Liver (tissue), 8 donors: ENCODE measurements at regions not wholly inside any gene's neighbourhood (a gene's known extent, or its start where the extent isn't known, plus 50 kb on each side); places are given as distances from the start of the nearest gene placed in this dataset.

Experiments
- DNase-seq: peaks from one replicate; pipeline ENCODE4 v3.0.0-alpha.2; 2017; ENCODE audit warnings: low spot score
- H3K27ac ChIP-seq, 2 donors: one replicate each; pipeline ENCODE4 v1.7.0; 2013; ENCODE audit warnings: inconsistent platforms in 2 of 2, low read length in 2 of 2, control low read depth in 1 of 2, low read depth in 1 of 2, mild to moderate bottlenecking in 1 of 2
- H3K27me3 ChIP-seq, 4 donors: one replicate each; pipeline versions ENCODE4 v1.6.1 to v1.7.0; 2013; ENCODE audit warnings: low read length in 3 of 4, inconsistent platforms in 1 of 4, mild to moderate bottlenecking in 1 of 4, moderate library complexity in 1 of 4; ENCODE audit not compliant: control insufficient read depth in 4 of 4, insufficient read depth in 4 of 4
- H3K36me3 ChIP-seq, 4 donors: one replicate each; pipeline versions ENCODE4 v1.6.1 to v1.7.0; 2013; ENCODE audit warnings: low read length in 3 of 4, mild to moderate bottlenecking in 3 of 4, low read depth in 1 of 4, moderate library complexity in 1 of 4; ENCODE audit not compliant: control insufficient read depth in 4 of 4, insufficient read depth in 3 of 4
- H3K4me1 ChIP-seq, 4 donors: one replicate each; pipeline versions ENCODE4 v1.6.1 to v1.7.0; 2013; ENCODE audit warnings: low read length in 3 of 4, mild to moderate bottlenecking in 3 of 4, moderate library complexity in 1 of 4; ENCODE audit not compliant: control insufficient read depth in 4 of 4, insufficient read depth in 4 of 4
- H3K4me3 ChIP-seq, 3 donors: one replicate each; pipeline versions ENCODE4 v1.6.1 to v1.7.0; 2013; ENCODE audit warnings: low read length in 3 of 3, control low read depth in 1 of 3, low read depth in 1 of 3, mild to moderate bottlenecking in 1 of 3
- H3K9ac ChIP-seq, 2 donors: one replicate each; pipeline ENCODE4 v1.7.0; 2013; ENCODE audit warnings: low read length in 2 of 2, mild to moderate bottlenecking in 2 of 2, moderate library complexity in 2 of 2, control low read depth in 1 of 2, low read depth in 1 of 2
- H3K9me3 ChIP-seq, 4 donors: one replicate each; pipeline versions ENCODE4 v1.6.1 to v1.7.0; 2013; ENCODE audit warnings: low read length in 3 of 4; ENCODE audit not compliant: control insufficient read depth in 4 of 4
- CTCF ChIP-seq: fragments of 150-350 bp; IDR thresholded peaks from 2 replicates; pipeline ENCODE4 v1.5.1; 2017; ENCODE audit warnings: improper control_type of control experiment, low read depth, low read length; ENCODE audit not compliant: missing input control
- EGR1 ChIP-seq, 2 donors: IDR thresholded peaks; 2 replicates each; pipeline ENCODE4 v1.6.1; 2016 to 2018; ENCODE audit warnings: antibody characterized with exemption in 2 of 2, low read depth in 2 of 2
- FOXA1 ChIP-seq: IDR thresholded peaks from 2 replicates; pipeline ENCODE4 v1.6.1; 2016; ENCODE audit warnings: antibody characterized with exemption
- FOXA2 ChIP-seq: IDR thresholded peaks from 2 replicates; pipeline ENCODE4 v1.6.1; 2016; ENCODE audit warnings: antibody characterized with exemption
- GABPA ChIP-seq, 2 donors: IDR thresholded peaks in 1 of 2; conservative IDR thresholded peaks in 1 of 2; 2 replicates each; pipeline ENCODE4 v1.6.1; 2016; ENCODE audit warnings: antibody characterized with exemption in 2 of 2, mild to moderate bottlenecking in 1 of 2, moderate library complexity in 1 of 2
- HNF4G ChIP-seq: IDR thresholded peaks from 2 replicates; pipeline ENCODE4 v1.6.1; 2016; ENCODE audit warnings: antibody characterized with exemption
- MAX ChIP-seq: IDR thresholded peaks from 2 replicates; pipeline ENCODE4 v1.6.1; 2016; ENCODE audit warnings: antibody characterized with exemption
- REST ChIP-seq: IDR thresholded peaks from 2 replicates; pipeline ENCODE4 v1.6.1; 2016; ENCODE audit warnings: antibody characterized with exemption, mild to moderate bottlenecking
- RXRA ChIP-seq, 2 donors: IDR thresholded peaks; 2 replicates each; pipeline ENCODE4 v1.6.1; 2017 to 2018; ENCODE audit warnings: antibody characterized with exemption in 2 of 2, mild to moderate bottlenecking in 1 of 2
- SP1 ChIP-seq: IDR thresholded peaks from 2 replicates; pipeline ENCODE4 v1.6.1; 2018; ENCODE audit warnings: antibody characterized with exemption, mild to moderate bottlenecking
- TAF1 ChIP-seq: conservative IDR thresholded peaks from 2 replicates; pipeline ENCODE4 v1.6.1; 2016; ENCODE audit warnings: antibody characterized with exemption, mild to moderate bottlenecking
- YY1 ChIP-seq: IDR thresholded peaks from 2 replicates; pipeline ENCODE4 v1.6.1; 2016; ENCODE audit warnings: antibody characterized with exemption, mild to moderate bottlenecking
- WGBS: extraction: QIAGEN DNeasy Blood & Tissue Kit; methylation state at CpG from one replicate; pipeline ENCODE4 v1.1.7; 2013; 5-methylcytosine and 5-hydroxymethylcytosine counted together
- donor health status: healthy.
- donor health status: healthy.
- donor health status: healthy.
- donor health status: healthy.
- donor health status: healthy.

GRCh38 chr10:36437367-36437766 is 688.0 kb upstream of the ANKRD30A start (continued):
- TF ChIP-seq FOXA1 (no peak), YY1 (no peak), CTCF (no peak), GABPA (IDR thresholded peaks at IDR 0.05 in 1 of 2, conservative IDR thresholded peaks at IDR 0.05 in 1 of 2) (no peak), TAF1 (no peak), HNF4G (no peak)

- Histone ChIP-seq H3K36me3 (no peaks in the 10 kb centered on the region), H3K9me3 (no peaks in the 10 kb centered on the region), H3K4me3 (no peak overlapping the region), H3K9ac (no peak overlapping the region), H3K27me3 (no peaks in the 10 kb centered on the region), H3K27ac (no peak overlapping the region), H3K4me1 (no peaks in the 10 kb centered on the region)
- no peak for DNase-seq
- 92% methylated on average over 2 of the region's 2 CpGs for WGBS
- no peak for TF ChIP-seq EGR1 (IDR thresholded peaks at IDR 0.05; ENCODE audit: low read depth in 2 of 2)
- no peak for TF ChIP-seq MAX
- TF ChIP-seq GABPA (IDR thresholded peaks at IDR 0.05 in 1 of 2, conservative IDR thresholded peaks at IDR 0.05 in 1 of 2), result no peak
- no peak for TF ChIP-seq FOXA1
- TF ChIP-seq REST, result no peak
- no peak for TF ChIP-seq SP1
- TF ChIP-seq FOXA2, result no peak
Measured at GRCh38 chr10:36428507-36428906, 696.9 kb upstream of the ANKRD30A start.

GRCh38 chr10:36425131-36425797 is 700.1 kb upstream of the ANKRD30A start:
- Histone ChIP-seq H3K27me3 (no peaks in the 10 kb centered on the region), H3K4me1 (no peaks in the 10 kb centered on the region), H3K9ac (no peak overlapping the region), H3K4me3 (no peak overlapping the region), H3K36me3 (no peaks in the 10 kb centered on the region), H3K27ac (no peak overlapping the region), H3K9me3 (no peaks in the 10 kb centered on the region)
- no peak for TF ChIP-seq RXRA (IDR thresholded peaks at IDR 0.05)
- TF ChIP-seq HNF4G, result no peak
- DNase-seq, result no peak
